Spleen (tissue), 7 donors: ENCODE measurements at regions not wholly inside any gene's neighbourhood (a gene's known extent, or its start where the extent isn't known, plus 50 kb on each side); places are given as distances from the start of the nearest gene placed in this dataset.

Experiments used
- CTCF ChIP-seq, 11 experiments: fragments of 200-600 bp in 7 of 11; fragments of 450-650 bp in 4 of 11; sonication (generic) in 4 of 11; IDR thresholded peaks in 8 of 11; conservative IDR thresholded peaks in 3 of 11; 1 replicate in 7 of 11; 2 replicates in 4 of 11; pipeline versions ENCODE4 v1.4.0 to v1.8.0; 2016 to 2021; ENCODE audit warnings: antibody characterized with exemption in 11 of 11, inconsistent platforms in 4 of 11, mild to moderate bottlenecking in 1 of 11
- POLR2A ChIP-seq, 3 donors: fragments of 450-650 bp; IDR thresholded peaks; one replicate each; pipeline ENCODE4 v1.5.1; 2017; ENCODE audit warnings: antibody characterized with exemption in 3 of 3, mild to moderate bottlenecking in 1 of 3
- donor health status: DM: no; HTN: no; CAD: no; lungs with moderate emphysema.
- donor health status: DM: no; HTN: no; CAD: no.
- donor health status: DM: no; HTN: no; CAD: no.

GRCh38 chr13:104898484-104898883 is 1637.0 kb downstream of the EFNB2 start:
- TF ChIP-seq CTCF (IDR thresholded peaks at IDR 0.05 in 8 of 11, conservative IDR thresholded peaks at IDR 0.05 in 3 of 11): no peak
- no peak for TF ChIP-seq POLR2A (IDR thresholded peaks at IDR 0.05)
